ENCODE measurements at regions not wholly inside any gene's neighbourhood (a gene's known extent, or its start where the extent isn't known, plus 50 kb on each side); places are given as distances from the start of the nearest gene placed in this dataset.

- H3K36me3 ChIP-seq (ENCODE audit: control insufficient read depth in 1 of 2, insufficient read depth in 2 of 2, low read length in 2 of 2): no peaks in the 10 kb centered on the region
- BruUV-seq (replicated peaks): no TSS peak
- no peaks in the 10 kb centered on the region for H3K4me1 ChIP-seq (ENCODE audit: control insufficient read depth in 1 of 2, insufficient read depth in 2 of 2, low read length in 2 of 2)
- no peak overlapping the region for H3K4me3 ChIP-seq (replicated peaks in 1 of 2; ENCODE audit: low read depth in 1 of 2, low read length in 2 of 2)
- ChIA-PET RAD21 (ENCODE audit: low non-redundant PET in 1 of 2, low total read pairs in 2 of 2, uncharacterized antibody in 2 of 2, unreplicated experiment in 2 of 2) (no interaction called here), POLR2A (no interaction called here), CTCF (no interaction called here)
- H4K20me1 ChIP-seq (ENCODE audit: insufficient read depth): no peaks in the 10 kb centered on the region
- intact Hi-C loops (cut with micrococcal nuclease): no loop called here
- no peak overlapping the region for H2AFZ ChIP-seq (ENCODE audit: low read depth, low read length, poor library complexity, severe bottlenecking)
- H3K9ac ChIP-seq (ENCODE audit: low read length): no peak overlapping the region
- no peak for ATAC-seq
- no peak overlapping the region for H3K4me2 ChIP-seq (ENCODE audit: low read length)
- H3K27ac ChIP-seq (ENCODE audit: low read depth, low read length): no peak overlapping the region
- TF ChIP-seq SRF (IDR thresholded peaks at IDR 0.05; ENCODE audit: low read depth) (no peak), JUND (IDR thresholded peaks at IDR 0.05) (no peak), ELF1 (IDR thresholded peaks at IDR 0.05; ENCODE audit: borderline replicate concordance, low read depth) (no peak), POLR2AphosphoS5 (IDR thresholded peaks at IDR 0.05; ENCODE audit: low read depth, low read length) (no peak), RAD21 (IDR thresholded peaks at IDR 0.05; ENCODE audit: low read depth) (no peak), POLR2A (IDR thresholded peaks at IDR 0.05; ENCODE audit: borderline replicate concordance, extremely low read depth, insufficient read depth, insufficient read length) (no peak)
- no peaks in the 10 kb centered on the region for H3K9me3 ChIP-seq (ENCODE audit: control insufficient read depth in 1 of 2, insufficient read depth in 1 of 2, low read depth in 1 of 2, low read length in 2 of 2)
- no peaks in the 10 kb centered on the region for H3K9me2 ChIP-seq (ENCODE audit: insufficient read depth)
- DNase-seq (ENCODE audit: low read depth, low spot score): no peak
- no peaks in the 10 kb centered on the region for H3K27me3 ChIP-seq (ENCODE audit: insufficient read depth, low read length)
- H3K79me2 ChIP-seq (ENCODE audit: insufficient read depth, low read length): no peaks in the 10 kb centered on the region
Measured at GRCh38 chrX:39514801-39515200, 583.0 kb downstream of the BCOR start.

GRCh38 chrX:39516427-39516841 lies 581.3 kb downstream of the BCOR start:
- CTCF ChIA-PET: no interaction called here
- Histone ChIP-seq H3K36me3 (ENCODE audit: control insufficient read depth in 1 of 2, insufficient read depth in 2 of 2, low read length in 2 of 2) (no peaks in the 10 kb centered on the region), H3K4me2 (ENCODE audit: low read length) (no peak overlapping the region), H3K27ac (ENCODE audit: low read depth, low read length) (no peak overlapping the region), H3K9ac (ENCODE audit: low read length) (no peak overlapping the region), H3K79me2 (ENCODE audit: insufficient read depth, low read length) (no peaks in the 10 kb centered on the region), H3K9me3 (ENCODE audit: control insufficient read depth in 1 of 2, insufficient read depth in 1 of 2, low read depth in 1 of 2, low read length in 2 of 2) (no peaks in the 10 kb centered on the region), H3K4me3 (replicated peaks in 1 of 2; ENCODE audit: low read depth in 1 of 2, low read length in 2 of 2) (no peak overlapping the region), H3K27me3 (ENCODE audit: insufficient read depth, low read length) (no peaks in the 10 kb centered on the region), H4K20me1 (ENCODE audit: insufficient read depth) (no peaks in the 10 kb centered on the region), H3K4me1 (ENCODE audit: control insufficient read depth in 1 of 2, insufficient read depth in 2 of 2, low read length in 2 of 2) (no peaks in the 10 kb centered on the region), H2AFZ (ENCODE audit: low read depth, low read length, poor library complexity, severe bottlenecking) (no peak overlapping the region), H3K9me2 (ENCODE audit: insufficient read depth) (no peaks in the 10 kb centered on the region)
- POLR2A ChIA-PET: no interaction called here
- intact Hi-C loops (cut with micrococcal nuclease): no loop called here
- DNase-seq (ENCODE audit: low read depth, low spot score) (no peak), ATAC-seq (no peak)
- no peak for TF ChIP-seq REST (IDR thresholded peaks at IDR 0.05; ENCODE audit: low read depth)
- no peak for TF ChIP-seq FOSL1 (IDR thresholded peaks at IDR 0.05; ENCODE audit: low read depth)
- no peak for TF ChIP-seq MAX (IDR thresholded peaks at IDR 0.05)
- TF ChIP-seq ZFX (IDR thresholded peaks at IDR 0.05): no peak
- no peak for TF ChIP-seq CTCF (IDR thresholded peaks at IDR 0.05 in 2 of 3, conservative IDR thresholded peaks at IDR 0.05 in 1 of 3; ENCODE audit: borderline replicate concordance in 1 of 3, insufficient read depth in 1 of 3, low read depth in 2 of 3, low read length in 2 of 3)
- no peak for TF ChIP-seq EGR1 (IDR thresholded peaks at IDR 0.05; ENCODE audit: low read depth)
- no peak for TF ChIP-seq SIN3A (IDR thresholded peaks at IDR 0.05; ENCODE audit: low read depth)
- no peak for TF ChIP-seq EZH2phosphoT487 (IDR thresholded peaks at IDR 0.05; ENCODE audit: borderline replicate concordance)
- no peak for TF ChIP-seq POLR2AphosphoS5 (IDR thresholded peaks at IDR 0.05; ENCODE audit: low read depth, low read length)
- BruUV-seq (replicated peaks): no TSS peak
- RAD21 ChIA-PET (ENCODE audit: low non-redundant PET in 1 of 2, low total read pairs in 2 of 2, uncharacterized antibody in 2 of 2, unreplicated experiment in 2 of 2): no interaction called here

Measured in HCT116 (cell line).